ENCODE measurements at regions not wholly inside any gene's neighbourhood (a gene's known extent, or its start where the extent isn't known, plus 50 kb on each side); places are given as distances from the start of the nearest gene placed in this dataset.

- H3K14ac ChIP-seq (ENCODE audit: insufficient read depth, low read length): no peak overlapping the region
- no peak overlapping the region for H4K5ac ChIP-seq (ENCODE audit: insufficient read length, low read depth, low read length)
- H3K23me2 ChIP-seq (ENCODE audit: insufficient read length, low read depth, low read length, poor library complexity, severe bottlenecking): no peaks in the 10 kb centered on the region
- H3K27me3 ChIP-seq (ENCODE audit: insufficient read depth, low read length): no peaks in the 10 kb centered on the region
- H3K79me1 ChIP-seq (ENCODE audit: insufficient read depth, low read depth, low read length, poor library complexity, severe bottlenecking): no peaks in the 10 kb centered on the region
- no peak overlapping the region for H3K18ac ChIP-seq (ENCODE audit: insufficient read length, low read depth, low read length)
- TF ChIP-seq CTCF (conservative IDR thresholded peaks at IDR 0.05): no peak
- H2BK15ac ChIP-seq (ENCODE audit: low read depth, low read length): no peak overlapping the region
- no peak overlapping the region for H3K23ac ChIP-seq (ENCODE audit: insufficient read length, low read depth, low read length)
- H2BK120ac ChIP-seq (ENCODE audit: low read depth, low read length, poor library complexity, severe bottlenecking): no peak overlapping the region
- no peak for DNase-seq
- H3K4me1 ChIP-seq (ENCODE audit: insufficient read depth, low read length): peaks cover under 1% of the 10 kb centered on the region; the same call in 1 of the 2 replicates
- no peak overlapping the region for H3T11ph ChIP-seq (ENCODE audit: low read length)
- Mint-ChIP-seq H3K9me3 (no peaks in the 10 kb centered on the region), H3K4me3 (no peak overlapping the region), H3K27me3 (ENCODE audit: low read depth) (peaks cover 21% of the 10 kb centered on the region), H3K4me1 (peaks cover 5 to 6% of the 10 kb centered on the region in 2 experiments), H3K27ac (no peak overlapping the region), H3K36me3 (ENCODE audit: insufficient read depth in 1 of 3, low read depth in 3 of 3) (no peaks in the 10 kb centered on the region)
- H4K8ac ChIP-seq (replicated peaks; ENCODE audit: insufficient read length, low read depth, low read length): no peak overlapping the region
- H3K56ac ChIP-seq (ENCODE audit: insufficient read length, low read depth, low read length): no peak overlapping the region
- no peak overlapping the region for H2AK5ac ChIP-seq (ENCODE audit: insufficient read length, low read length)
- no peak overlapping the region for H2BK5ac ChIP-seq (ENCODE audit: insufficient read length, low read length)
- H3K9ac ChIP-seq (ENCODE audit: extremely low read depth, insufficient read length, low read length): no peak overlapping the region
- no peaks in the 10 kb centered on the region for H4K20me1 ChIP-seq (ENCODE audit: control insufficient read depth, insufficient read depth, insufficient read length)
- H2BK20ac ChIP-seq (ENCODE audit: low read depth, low read length, poor library complexity, severe bottlenecking): no peak overlapping the region
- H3K79me2 ChIP-seq (ENCODE audit: insufficient read depth, low read length): no peaks in the 10 kb centered on the region
- H3K4ac ChIP-seq (ENCODE audit: low read depth, low read length): no peak overlapping the region
- no peak overlapping the region for H2AFZ ChIP-seq (ENCODE audit: low read length)
- H4K91ac ChIP-seq (ENCODE audit: insufficient read length, low read depth, low read length): no peak overlapping the region
- no peaks in the 10 kb centered on the region for H3K9me3 ChIP-seq (ENCODE audit: control insufficient read depth, low read depth, low read length)
- H2BK12ac ChIP-seq (ENCODE audit: insufficient read length, low read depth, low read length): no peak overlapping the region
- H3K4me2 ChIP-seq (ENCODE audit: insufficient read depth, insufficient read length, low read length): no peak overlapping the region
- no peak overlapping the region for H3K27ac ChIP-seq (ENCODE audit: insufficient read length, low read depth, low read length)
- WGBS (ENCODE audit: extremely low coverage, insufficient read length, low lambda C conversion rate): no CpG with 5 or more reads among the region's 2 CpGs
Observed at GRCh38 chr4:63906660-63907183, 502.5 kb downstream of the TECRL start.

Measured in H9 (cell line).